ENCODE measurements at regions not wholly inside any gene's neighbourhood (a gene's known extent, or its start where the extent isn't known, plus 50 kb on each side); places are given as distances from the start of the nearest gene placed in this dataset.

DNA sequence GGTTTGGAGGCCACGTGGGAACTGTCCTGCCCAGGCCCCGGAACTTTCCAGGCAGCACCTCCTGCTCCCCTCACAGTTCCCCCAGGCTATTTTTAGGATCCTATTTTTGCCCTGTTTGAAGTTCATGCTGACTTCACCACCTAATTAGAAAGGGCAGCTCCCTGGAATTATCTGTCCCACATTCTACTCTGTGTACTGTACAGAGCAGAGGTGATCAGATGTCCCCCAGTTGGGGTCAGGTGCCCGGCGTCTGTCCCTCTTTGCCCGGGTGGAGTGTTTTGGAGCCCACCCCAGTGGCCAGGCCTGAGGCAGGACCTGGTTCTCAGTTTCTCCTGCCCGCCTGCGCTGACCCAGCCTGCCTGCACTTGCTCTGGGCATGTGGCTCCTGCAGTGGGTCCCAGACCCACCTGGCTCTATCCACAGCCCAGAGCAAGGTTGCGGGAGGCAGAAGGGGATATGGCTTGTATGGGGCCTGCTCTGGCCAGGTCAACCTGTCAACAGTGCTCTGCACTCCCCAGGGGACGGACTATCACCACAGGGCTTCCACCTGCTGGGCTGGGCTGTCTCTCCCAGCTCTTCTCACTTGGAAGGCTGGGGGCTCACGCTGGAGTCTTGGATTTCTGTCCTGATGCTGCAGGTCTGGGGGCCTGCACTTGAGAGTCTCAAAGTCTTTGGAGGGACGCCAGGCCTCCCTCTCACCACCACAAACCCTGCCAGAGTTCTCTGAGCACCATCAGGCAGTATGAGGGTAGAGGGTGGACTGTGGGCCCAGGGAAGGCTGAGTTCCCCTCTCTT is 268.3 kb downstream of the GADD45G start:
- DNase-seq = no peak
- Mint-ChIP-seq H3K9me3 (no peaks in the 10 kb centered on the region), H3K27me3 (no peaks in the 10 kb centered on the region), H3K36me3 (ENCODE audit: low read depth) (no peaks in the 10 kb centered on the region), H3K4me1 (ENCODE audit: low read depth) (no peaks in the 10 kb centered on the region), H3K27ac (no peak overlapping the region), H3K4me3 (no peak overlapping the region)
- CTCF ChIA-PET = no interaction called here
- intact Hi-C loops (cut with micrococcal nuclease) = no loop called here
- no peak for ATAC-seq
- TF ChIP-seq, protein P1, sequence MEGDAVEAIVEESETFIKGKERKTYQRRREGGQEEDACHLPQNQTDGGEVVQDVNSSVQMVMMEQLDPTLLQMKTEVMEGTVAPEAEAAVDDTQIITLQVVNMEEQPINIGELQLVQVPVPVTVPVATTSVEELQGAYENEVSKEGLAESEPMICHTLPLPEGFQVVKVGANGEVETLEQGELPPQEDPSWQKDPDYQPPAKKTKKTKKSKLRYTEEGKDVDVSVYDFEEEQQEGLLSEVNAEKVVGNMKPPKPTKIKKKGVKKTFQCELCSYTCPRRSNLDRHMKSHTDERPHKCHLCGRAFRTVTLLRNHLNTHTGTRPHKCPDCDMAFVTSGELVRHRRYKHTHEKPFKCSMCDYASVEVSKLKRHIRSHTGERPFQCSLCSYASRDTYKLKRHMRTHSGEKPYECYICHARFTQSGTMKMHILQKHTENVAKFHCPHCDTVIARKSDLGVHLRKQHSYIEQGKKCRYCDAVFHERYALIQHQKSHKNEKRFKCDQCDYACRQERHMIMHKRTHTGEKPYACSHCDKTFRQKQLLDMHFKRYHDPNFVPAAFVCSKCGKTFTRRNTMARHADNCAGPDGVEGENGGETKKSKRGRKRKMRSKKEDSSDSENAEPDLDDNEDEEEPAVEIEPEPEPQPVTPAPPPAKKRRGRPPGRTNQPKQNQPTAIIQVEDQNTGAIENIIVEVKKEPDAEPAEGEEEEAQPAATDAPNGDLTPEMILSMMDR (IDR thresholded peaks at IDR 0.05) = no peak
- POLR2A ChIA-PET = no interaction called here

DNA sequence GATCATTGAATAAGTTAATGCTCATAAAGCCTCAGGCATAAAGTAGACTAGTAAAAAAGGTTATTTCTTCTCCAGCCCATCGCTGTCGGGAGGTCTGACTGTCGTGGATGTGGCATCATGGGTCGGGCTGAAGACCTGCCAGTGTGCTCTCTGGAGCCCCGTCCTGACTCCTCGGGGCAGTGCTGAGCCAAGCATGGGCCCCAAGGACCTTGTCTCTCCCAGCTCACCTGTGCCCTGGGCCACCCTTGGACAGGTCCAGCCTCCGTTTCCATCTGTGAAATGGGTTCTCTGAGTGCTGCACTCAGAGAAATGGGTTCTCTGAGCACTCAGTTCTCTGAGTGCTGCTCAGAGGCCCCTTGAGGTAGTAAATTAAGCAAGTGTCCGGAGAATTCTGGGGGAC is 269.0 kb downstream of the GADD45G start:
- ChIA-PET POLR2A (no interaction called here), CTCF (no interaction called here)
- intact Hi-C loops (cut with micrococcal nuclease) = no loop called here
- Mint-ChIP-seq H3K4me3 (no peak overlapping the region), H3K9me3 (no peaks in the 10 kb centered on the region), H3K36me3 (ENCODE audit: low read depth) (no peaks in the 10 kb centered on the region), H3K4me1 (ENCODE audit: low read depth) (no peaks in the 10 kb centered on the region), H3K27me3 (no peaks in the 10 kb centered on the region), H3K27ac (no peak overlapping the region)
- DNase-seq (no peak), ATAC-seq (no peak)
- TF ChIP-seq, protein P1 (IDR thresholded peaks at IDR 0.05) = no peak

DNA sequence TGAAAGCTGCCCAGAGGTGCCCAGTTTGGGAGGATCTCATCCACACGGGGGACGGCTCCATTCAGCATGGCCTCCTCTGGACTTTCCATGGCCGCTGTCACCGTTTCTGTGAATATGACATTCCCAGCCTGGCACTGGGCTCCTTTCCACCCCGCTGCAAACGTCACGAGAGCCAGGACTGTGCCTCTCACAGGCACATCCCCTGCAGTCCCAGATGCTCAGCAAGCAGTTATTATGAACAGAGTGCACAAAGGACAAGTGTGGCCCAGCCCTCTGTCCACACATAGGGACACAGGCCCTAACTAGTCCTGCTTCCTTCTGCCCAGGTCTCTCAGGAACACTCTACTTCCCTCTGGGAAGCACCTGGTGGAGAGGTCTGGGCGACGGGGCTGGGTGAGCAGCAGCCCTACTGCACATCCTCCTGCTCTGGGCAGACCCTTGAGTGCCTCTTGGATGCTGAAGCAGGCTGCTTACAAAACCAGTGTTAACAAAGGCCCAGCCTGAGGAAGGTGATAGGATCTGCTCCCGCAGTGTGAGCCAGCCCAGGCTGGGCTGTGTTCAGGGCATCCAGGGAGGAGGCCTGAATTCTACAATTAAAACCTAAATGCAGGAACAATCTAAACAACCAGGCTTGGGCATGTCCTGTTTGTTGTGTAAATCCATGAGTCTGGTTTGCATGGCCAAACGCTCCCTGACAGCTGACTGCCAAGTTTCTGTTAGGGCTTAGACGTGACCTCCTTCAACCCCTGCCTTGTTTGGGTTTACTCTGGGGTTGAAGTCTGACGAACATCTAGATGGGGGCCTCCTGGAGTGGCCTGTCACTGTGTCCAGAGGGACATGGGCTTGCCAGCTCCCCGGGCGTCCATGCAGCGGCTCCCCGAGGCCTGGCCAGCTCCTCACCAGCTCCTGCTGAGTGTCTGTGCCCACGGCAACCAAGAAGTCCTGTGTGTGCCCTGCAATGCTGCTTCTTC is 269.8 kb downstream of the GADD45G start:
- CTCF ChIA-PET = no interaction called here
- H3K4me1 Mint-ChIP-seq (ENCODE audit: low read depth) = no peaks in the 10 kb centered on the region
- intact Hi-C loops (cut with micrococcal nuclease) = no loop called here
- TF ChIP-seq, protein P1 (IDR thresholded peaks at IDR 0.05) = no peak
- DNase-seq (no peak), ATAC-seq (no peak)
- H3K9me3 Mint-ChIP-seq = no peaks in the 10 kb centered on the region
- no peak overlapping the region for H3K4me3 Mint-ChIP-seq
- H3K27me3 Mint-ChIP-seq = no peaks in the 10 kb centered on the region
- POLR2A ChIA-PET = no interaction called here
- no peaks in the 10 kb centered on the region for H3K36me3 Mint-ChIP-seq (ENCODE audit: low read depth)
- H3K27ac Mint-ChIP-seq = no peak overlapping the region

DNA sequence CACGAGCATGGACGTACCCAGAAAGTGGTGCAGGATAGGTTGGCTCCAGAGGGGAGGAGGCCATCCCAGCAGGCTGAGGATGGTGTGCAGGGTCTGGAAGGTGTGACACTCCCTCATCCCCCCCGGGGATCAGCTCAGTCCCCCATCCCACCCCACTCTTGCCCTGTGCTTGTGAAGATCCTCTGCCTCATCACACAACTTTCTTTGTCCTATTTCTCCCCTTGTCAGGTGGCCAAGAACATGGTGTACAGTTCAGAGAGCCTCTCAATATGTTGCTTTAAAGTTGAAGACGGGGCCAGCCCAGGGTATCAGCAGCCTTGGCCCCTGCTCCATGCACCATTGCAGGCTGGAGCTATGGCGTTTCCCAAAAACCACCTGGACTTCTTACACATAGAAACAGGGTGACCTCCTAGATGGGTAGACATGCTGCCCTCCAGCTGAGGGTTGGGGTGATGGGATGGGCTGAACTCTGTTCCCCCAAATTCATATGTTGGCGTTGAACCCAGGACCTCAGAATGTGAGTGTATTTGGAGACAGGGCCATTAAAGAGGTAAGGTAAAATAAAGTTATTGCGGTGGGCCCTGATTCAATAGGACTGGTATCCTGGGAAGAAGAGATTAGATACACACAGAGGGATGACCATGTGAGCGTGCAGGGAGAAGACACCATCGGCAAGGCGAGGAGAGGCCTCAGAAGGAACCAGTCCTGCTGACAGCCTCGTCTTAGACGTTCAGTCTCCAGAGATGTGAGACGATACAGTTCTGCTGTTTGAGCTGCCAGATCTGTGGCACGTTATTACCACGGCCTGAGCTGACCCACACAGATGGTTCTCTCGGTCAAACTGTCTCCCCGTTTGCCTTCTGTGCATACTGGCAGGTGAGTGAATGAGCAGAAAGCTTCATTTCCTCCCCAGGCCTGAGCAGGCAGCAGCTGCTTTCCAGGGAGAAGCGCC is 272.5 kb downstream of the GADD45G start:
- H3K27me3 Mint-ChIP-seq = no peaks in the 10 kb centered on the region
- ATAC-seq (no peak), DNase-seq (no peak)
- no peak overlapping the region for H3K4me3 Mint-ChIP-seq
- ChIA-PET CTCF (interaction anchor here (1.2 kb wide), 1 partner anchor 34 kb away, joined by 3 read pairs; no protein-coding TSS in a partner anchor), POLR2A (no interaction called here)
- H3K4me1 Mint-ChIP-seq (ENCODE audit: low read depth) = no peaks in the 10 kb centered on the region
- intact Hi-C loops (cut with micrococcal nuclease) = no loop called here
- H3K36me3 Mint-ChIP-seq (ENCODE audit: low read depth) = no peaks in the 10 kb centered on the region
- H3K27ac Mint-ChIP-seq = no peak overlapping the region
- H3K9me3 Mint-ChIP-seq = no peaks in the 10 kb centered on the region
- TF ChIP-seq, protein P1 (IDR thresholded peaks at IDR 0.05) = no peak

Data from activated CD8-positive, alpha-beta T cell treated with anti-CD3 and anti-CD28 coated beads for 36 hours (primary cell).